ENCODE measurements at regions not wholly inside any gene's neighbourhood (a gene's known extent, or its start where the extent isn't known, plus 50 kb on each side); places are given as distances from the start of the nearest gene placed in this dataset.
A peak's percentile ranks its signal among the peaks of the same experiment; 100 is the strongest.

DNA sequence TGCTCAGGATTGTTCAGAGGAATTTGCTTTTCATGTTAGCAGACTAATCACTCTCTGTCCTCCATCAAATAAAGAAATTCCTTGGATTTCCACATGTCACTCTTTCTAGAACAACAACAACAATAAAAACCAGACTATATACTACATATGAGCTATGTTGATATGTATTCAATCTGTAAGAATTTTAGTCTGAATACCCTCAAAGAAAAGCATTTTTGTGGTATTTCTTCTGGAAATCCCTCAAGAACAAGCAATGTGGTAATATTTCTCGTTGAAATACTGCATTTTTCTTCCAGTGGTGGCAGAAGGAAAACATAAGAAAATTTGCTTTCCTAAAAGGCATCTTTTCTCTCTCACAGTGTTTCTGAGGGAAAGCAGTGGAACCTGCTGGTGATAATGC lies 312.6 kb upstream of the RSPO3 start:
- H3K4me3 ChIP-seq (ENCODE audit: low read depth, low read length): no peak overlapping the region
- TF ChIP-seq, protein P1, sequence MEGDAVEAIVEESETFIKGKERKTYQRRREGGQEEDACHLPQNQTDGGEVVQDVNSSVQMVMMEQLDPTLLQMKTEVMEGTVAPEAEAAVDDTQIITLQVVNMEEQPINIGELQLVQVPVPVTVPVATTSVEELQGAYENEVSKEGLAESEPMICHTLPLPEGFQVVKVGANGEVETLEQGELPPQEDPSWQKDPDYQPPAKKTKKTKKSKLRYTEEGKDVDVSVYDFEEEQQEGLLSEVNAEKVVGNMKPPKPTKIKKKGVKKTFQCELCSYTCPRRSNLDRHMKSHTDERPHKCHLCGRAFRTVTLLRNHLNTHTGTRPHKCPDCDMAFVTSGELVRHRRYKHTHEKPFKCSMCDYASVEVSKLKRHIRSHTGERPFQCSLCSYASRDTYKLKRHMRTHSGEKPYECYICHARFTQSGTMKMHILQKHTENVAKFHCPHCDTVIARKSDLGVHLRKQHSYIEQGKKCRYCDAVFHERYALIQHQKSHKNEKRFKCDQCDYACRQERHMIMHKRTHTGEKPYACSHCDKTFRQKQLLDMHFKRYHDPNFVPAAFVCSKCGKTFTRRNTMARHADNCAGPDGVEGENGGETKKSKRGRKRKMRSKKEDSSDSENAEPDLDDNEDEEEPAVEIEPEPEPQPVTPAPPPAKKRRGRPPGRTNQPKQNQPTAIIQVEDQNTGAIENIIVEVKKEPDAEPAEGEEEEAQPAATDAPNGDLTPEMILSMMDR (IDR thresholded peaks at IDR 0.05; ENCODE audit: insufficient read depth, low read length, poor library complexity, severe bottlenecking): no peak
- no peak for DNase-seq (ENCODE audit: low read depth)
- no peaks in the 10 kb centered on the region for H3K27me3 ChIP-seq (ENCODE audit: control insufficient read depth, insufficient read depth, low read length)
- no peaks in the 10 kb centered on the region for H3K36me3 ChIP-seq (ENCODE audit: control insufficient read depth, insufficient read depth, low read length)

DNA sequence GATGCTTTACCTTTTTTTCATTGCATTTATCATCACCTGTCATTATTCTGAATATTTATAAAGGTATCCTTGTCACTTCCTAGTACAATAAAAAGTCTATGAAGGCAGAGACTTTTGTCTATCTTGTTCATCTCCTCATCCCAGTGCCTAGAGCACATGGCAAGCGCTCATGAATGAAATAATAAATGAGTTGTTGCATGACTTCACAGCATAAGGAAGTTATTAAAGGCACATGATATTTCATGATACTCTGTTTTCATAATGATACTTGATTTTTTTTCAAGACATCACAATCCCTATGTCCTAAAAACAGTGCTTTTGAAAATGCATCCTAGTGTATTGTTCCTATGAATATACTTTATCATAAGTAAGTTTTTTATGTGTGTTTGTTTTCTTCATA lies 310.6 kb upstream of the RSPO3 start:
- Histone ChIP-seq H3K4me3 (ENCODE audit: low read depth, low read length) (no peak overlapping the region), H3K27me3 (ENCODE audit: control insufficient read depth, insufficient read depth, low read length) (no peaks in the 10 kb centered on the region), H3K36me3 (ENCODE audit: control insufficient read depth, insufficient read depth, low read length) (no peaks in the 10 kb centered on the region)
- DNase-seq (ENCODE audit: low read depth): no peak
- TF ChIP-seq, protein P1 (IDR thresholded peaks at IDR 0.05; ENCODE audit: insufficient read depth, low read length, poor library complexity, severe bottlenecking): no peak

DNA sequence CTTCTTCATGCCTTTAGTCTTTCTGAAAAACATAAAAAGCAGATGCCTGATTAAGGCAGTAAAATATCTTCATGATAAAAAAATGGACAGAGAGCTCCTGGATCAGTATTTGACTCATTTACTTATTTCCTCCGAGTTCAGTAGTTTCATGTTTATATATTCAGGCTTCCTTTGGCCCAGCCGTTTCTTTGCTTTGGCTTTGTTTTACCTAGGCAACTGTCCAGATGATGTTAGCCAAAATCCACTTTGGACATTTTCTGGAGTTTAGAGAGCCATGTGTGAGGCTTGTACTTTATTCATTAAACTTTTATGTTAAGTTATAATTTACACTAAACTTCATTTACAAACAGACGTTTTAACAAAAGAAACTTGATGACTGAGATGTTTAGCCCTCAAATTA lies 307.1 kb upstream of the RSPO3 start:
- DNase-seq (ENCODE audit: low read depth): no peak
- Histone ChIP-seq H3K27me3 (ENCODE audit: control insufficient read depth, insufficient read depth, low read length) (no peaks in the 10 kb centered on the region), H3K36me3 (ENCODE audit: control insufficient read depth, insufficient read depth, low read length) (no peaks in the 10 kb centered on the region), H3K4me3 (ENCODE audit: low read depth, low read length) (no peak overlapping the region)
- TF ChIP-seq, protein P1 (IDR thresholded peaks at IDR 0.05; ENCODE audit: insufficient read depth, low read length, poor library complexity, severe bottlenecking): no peak

DNA sequence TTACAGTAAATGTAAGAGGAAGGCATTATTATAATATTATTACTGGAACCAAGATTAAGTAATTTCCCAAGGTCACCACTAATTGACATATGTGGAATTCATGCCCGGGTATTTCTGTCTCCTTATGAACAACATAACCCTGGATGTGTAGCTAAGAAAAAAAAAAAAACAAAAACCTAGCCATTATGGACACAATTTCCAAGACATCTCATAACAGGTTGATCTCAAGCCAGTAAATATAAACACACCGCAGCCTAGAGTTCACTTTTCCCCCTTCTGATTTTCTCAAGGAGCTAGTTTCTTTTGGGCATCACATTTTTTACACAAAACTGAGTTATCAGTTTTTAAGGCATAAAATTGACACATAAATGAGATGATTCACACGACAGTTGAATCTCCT lies 306.5 kb upstream of the RSPO3 start:
- Histone ChIP-seq H3K27me3 (ENCODE audit: control insufficient read depth, insufficient read depth, low read length) (no peaks in the 10 kb centered on the region), H3K4me3 (ENCODE audit: low read depth, low read length) (no peak overlapping the region), H3K36me3 (ENCODE audit: control insufficient read depth, insufficient read depth, low read length) (no peaks in the 10 kb centered on the region)
- no peak for DNase-seq (ENCODE audit: low read depth)
- TF ChIP-seq, protein P1 (IDR thresholded peaks at IDR 0.05; ENCODE audit: insufficient read depth, low read length, poor library complexity, severe bottlenecking): no peak

DNA sequence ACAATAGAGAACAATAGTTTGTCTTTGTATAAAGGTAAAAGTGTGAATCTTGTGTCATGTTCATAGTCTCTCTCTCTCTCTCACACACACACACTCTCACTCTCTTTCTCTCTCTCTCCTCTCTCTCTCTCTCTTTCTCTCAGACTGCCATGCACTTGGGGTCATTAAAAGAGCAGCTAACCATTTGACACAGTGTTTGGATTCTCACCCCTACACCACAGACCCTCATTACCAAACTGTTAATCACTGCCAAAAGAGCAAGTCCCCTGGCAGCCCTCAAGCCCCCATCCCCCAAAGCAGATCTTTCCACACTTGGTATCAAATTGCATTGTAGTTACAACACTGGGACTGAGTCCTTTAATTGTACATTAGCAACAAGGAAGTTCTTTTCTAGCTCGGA lies 305.8 kb upstream of the RSPO3 start:
- TF ChIP-seq, protein P1 (IDR thresholded peaks at IDR 0.05; ENCODE audit: insufficient read depth, low read length, poor library complexity, severe bottlenecking): no peak
- Histone ChIP-seq H3K27me3 (ENCODE audit: control insufficient read depth, insufficient read depth, low read length) (no peaks in the 10 kb centered on the region), H3K4me3 (ENCODE audit: low read depth, low read length) (no peak overlapping the region), H3K36me3 (ENCODE audit: control insufficient read depth, insufficient read depth, low read length) (no peaks in the 10 kb centered on the region)
- peak; percentile 4 for DNase-seq (ENCODE audit: low read depth)

DNA sequence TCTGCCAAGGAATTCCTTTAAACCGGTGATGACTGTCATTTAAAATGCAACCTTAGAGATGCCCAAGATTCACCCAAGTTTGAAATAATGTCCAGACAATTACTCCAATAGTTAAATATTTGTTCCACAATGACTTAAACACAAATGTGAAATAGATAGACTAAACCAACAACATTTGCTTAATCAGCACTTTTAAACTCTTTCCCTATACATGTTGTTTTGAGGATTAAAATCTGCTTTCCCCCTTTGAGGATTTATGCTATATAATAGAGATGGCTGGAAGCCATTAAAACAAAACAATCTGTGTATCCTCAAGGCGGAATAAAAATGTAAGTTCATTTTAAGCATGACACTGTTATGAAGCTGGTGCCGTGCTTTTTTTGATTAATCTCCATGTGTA lies 297.8 kb upstream of the RSPO3 start:
- Histone ChIP-seq H3K27me3 (ENCODE audit: control insufficient read depth, insufficient read depth, low read length) (no peaks in the 10 kb centered on the region), H3K4me3 (ENCODE audit: low read depth, low read length) (no peak overlapping the region), H3K36me3 (ENCODE audit: control insufficient read depth, insufficient read depth, low read length) (no peaks in the 10 kb centered on the region)
- TF ChIP-seq, protein P1 (IDR thresholded peaks at IDR 0.05; ENCODE audit: insufficient read depth, low read length, poor library complexity, severe bottlenecking): no peak
- no peak for DNase-seq (ENCODE audit: low read depth)

Measured in kidney epithelial cell (primary cell).